Progenitor cell of endocrine pancreas (in vitro differentiated cells): ENCODE measurements at regions not wholly inside any gene's neighbourhood (a gene's known extent, or its start where the extent isn't known, plus 50 kb on each side); places are given as distances from the start of the nearest gene placed in this dataset.
"Not testable (repeated sequence)": the region's sequence is repeated elsewhere in the genome, so short reads cannot be mapped to it uniquely, and the experiment has no call there.

Experiments used
- DNase-seq: peaks from one replicate; pipeline ENCODE4 v3.0.0; 2021; ENCODE audit warnings: low spot score; ENCODE audit not compliant: unreplicated experiment
- H3K27ac Mint-ChIP-seq: 2 replicates; pipeline ENCODE4 v1.8.0; 2021; ENCODE audit warnings: mild to moderate bottlenecking, moderate library complexity, mixed read lengths
- H3K27me3 Mint-ChIP-seq: 2 replicates; pipeline ENCODE4 v1.8.0; 2021; ENCODE audit warnings: mixed read lengths
- H3K36me3 Mint-ChIP-seq: 2 replicates; pipeline ENCODE4 v1.8.0; 2022; ENCODE audit warnings: mixed read lengths; ENCODE audit not compliant: insufficient read depth
- H3K4me1 Mint-ChIP-seq: 2 replicates; pipeline ENCODE4 v1.8.0; 2021; ENCODE audit warnings: low read depth, mixed read lengths
- H3K4me3 Mint-ChIP-seq: 2 replicates; pipeline ENCODE4 v1.8.0; 2021; ENCODE audit warnings: low read depth, mild to moderate bottlenecking, moderate library complexity, mixed read lengths
- H3K9me3 Mint-ChIP-seq: 2 replicates; pipeline ENCODE4 v1.8.0; 2021; ENCODE audit warnings: low read depth, mixed read lengths
- CTCF ChIP-seq: fragments of 200-600 bp; sonication (generic); IDR thresholded peaks from one replicate; pipeline ENCODE4 v1.5.0; 2021; ENCODE audit warnings: antibody characterized with exemption, mild to moderate bottlenecking; ENCODE audit not compliant: unreplicated experiment

GRCh38 chr14:49249022-49249421 is 337.2 kb downstream of the RPS29 start:
- no peak overlapping the region for H3K27ac Mint-ChIP-seq
- peaks cover 4% of the 10 kb centered on the region for H3K4me1 Mint-ChIP-seq
- H3K27me3 Mint-ChIP-seq, result no peaks in the 10 kb centered on the region
- no peak overlapping the region for H3K4me3 Mint-ChIP-seq
- no peak for TF ChIP-seq CTCF
- no peak for DNase-seq
- H3K9me3 Mint-ChIP-seq, result peaks cover 12% of the 10 kb centered on the region
- H3K36me3 Mint-ChIP-seq, result no peaks in the 10 kb centered on the region

DNA sequence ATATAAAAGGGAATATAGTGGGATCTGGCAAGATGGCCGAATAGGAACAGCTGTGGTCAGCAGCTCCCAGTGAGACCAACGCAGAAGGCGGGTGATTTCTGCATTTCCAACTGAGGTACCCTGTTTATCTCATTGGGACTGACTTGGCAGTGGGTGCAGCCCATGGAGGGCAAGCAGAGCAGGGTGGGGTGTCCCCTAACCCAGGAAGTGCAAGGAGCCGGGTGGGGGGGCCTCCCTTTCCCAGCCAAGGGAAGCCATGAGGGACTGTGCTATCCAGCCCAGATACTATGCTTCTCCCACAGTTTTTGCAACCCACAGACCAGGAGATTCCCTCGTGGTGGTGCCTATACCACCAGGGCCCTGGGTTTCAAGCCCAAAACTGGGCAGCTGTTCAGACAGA is 342.4 kb downstream of the RPS29 start:
- H3K36me3 Mint-ChIP-seq, H3K4me1 Mint-ChIP-seq: not testable (repeated sequence)

DNA sequence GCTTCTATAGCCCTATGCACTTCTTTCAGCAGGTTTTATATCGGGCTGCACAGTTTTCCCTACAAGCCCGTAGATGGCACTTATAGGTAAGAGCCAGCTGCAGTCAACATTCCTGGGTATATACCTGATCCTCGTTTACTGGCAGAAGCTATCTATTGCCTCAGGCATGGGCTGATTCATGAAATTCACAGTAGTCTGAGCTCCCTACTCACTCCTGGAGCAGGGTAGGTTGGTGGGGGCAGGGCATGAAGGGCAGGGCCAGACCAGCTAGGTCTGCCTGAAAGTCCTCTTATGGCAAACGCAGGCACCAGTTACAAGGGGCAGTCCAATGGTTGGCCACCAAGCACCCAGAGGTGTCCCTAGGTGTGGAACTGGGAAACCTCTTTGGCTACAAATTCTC is 345.8 kb downstream of the RPS29 start:
- peaks cover 4% of the 10 kb centered on the region for H3K36me3 Mint-ChIP-seq
- no peak overlapping the region for H3K4me3 Mint-ChIP-seq
- no peak for DNase-seq
- peaks cover 23% of the 10 kb centered on the region for H3K9me3 Mint-ChIP-seq
- H3K27ac Mint-ChIP-seq, result no peak overlapping the region
- TF ChIP-seq CTCF, result no peak
- H3K27me3 Mint-ChIP-seq, result no peaks in the 10 kb centered on the region
- no peaks in the 10 kb centered on the region for H3K4me1 Mint-ChIP-seq

More for the DNA sequence above, 342.4 kb downstream of the RPS29 start:
- H3K4me3 Mint-ChIP-seq, DNase-seq, H3K27ac Mint-ChIP-seq, H3K27me3 Mint-ChIP-seq: not testable (repeated sequence)
- peaks cover 12% of the 10 kb centered on the region for H3K9me3 Mint-ChIP-seq

GRCh38 chr14:49228552-49228951 is 357.6 kb downstream of the RPS29 start:
- Mint-ChIP-seq H3K27me3 (no peaks in the 10 kb centered on the region), H3K4me1 (no peaks in the 10 kb centered on the region), H3K36me3 (no peaks in the 10 kb centered on the region), H3K9me3 (no peaks in the 10 kb centered on the region), H3K4me3 (no peak overlapping the region), H3K27ac (no peak overlapping the region)
- DNase-seq, result no peak
- no peak for TF ChIP-seq CTCF

DNA sequence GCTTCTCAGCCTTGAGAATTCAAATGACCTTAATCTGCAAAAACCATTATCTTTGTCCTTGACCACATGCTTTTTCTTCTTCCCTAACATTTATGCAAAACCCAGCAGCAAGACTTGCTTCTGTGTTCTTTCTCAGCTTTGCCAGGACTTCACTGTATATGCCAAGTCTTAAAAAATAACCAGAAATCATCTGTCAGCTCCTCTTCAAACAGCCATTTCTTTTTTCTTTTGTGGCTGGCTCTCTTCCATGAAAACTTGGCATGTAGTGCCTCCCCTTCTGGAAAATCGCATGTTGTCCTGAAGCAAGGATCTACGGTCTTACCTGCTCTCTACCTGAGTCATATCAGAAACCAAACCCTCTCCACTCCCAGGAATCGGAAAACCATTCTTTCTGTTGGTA is 364.9 kb downstream of the RPS29 start:
- H3K27me3 Mint-ChIP-seq, result no peaks in the 10 kb centered on the region
- no peak overlapping the region for H3K4me3 Mint-ChIP-seq
- no peaks in the 10 kb centered on the region for H3K36me3 Mint-ChIP-seq
- no peaks in the 10 kb centered on the region for H3K9me3 Mint-ChIP-seq
- DNase-seq, result no peak
- no peaks in the 10 kb centered on the region for H3K4me1 Mint-ChIP-seq
- no peak overlapping the region for H3K27ac Mint-ChIP-seq
- no peak for TF ChIP-seq CTCF

DNA sequence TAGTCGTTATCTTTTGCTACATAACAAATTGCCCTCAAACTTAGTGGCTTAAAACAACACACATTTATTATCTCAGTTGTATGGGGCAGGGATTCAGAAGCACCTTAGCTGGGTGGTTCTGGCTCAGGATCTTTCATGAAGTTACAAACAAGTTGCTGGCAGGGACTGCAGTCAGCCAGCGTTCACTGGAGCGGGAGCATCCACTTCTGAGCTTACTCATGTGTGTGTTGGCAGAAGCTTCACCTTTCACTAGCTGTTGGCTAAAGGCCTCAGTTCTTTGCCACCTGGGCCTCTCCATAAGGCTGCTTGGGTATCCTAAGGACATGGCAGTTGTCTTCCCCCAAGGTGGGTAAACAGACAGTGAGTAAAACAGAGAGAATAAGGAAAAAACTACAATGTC is 365.7 kb downstream of the RPS29 start:
- Mint-ChIP-seq H3K9me3 (no peaks in the 10 kb centered on the region), H3K27ac (no peak overlapping the region), H3K27me3 (no peaks in the 10 kb centered on the region), H3K4me1 (no peaks in the 10 kb centered on the region), H3K36me3 (no peaks in the 10 kb centered on the region), H3K4me3 (no peak overlapping the region)
- no peak for DNase-seq
- no peak for TF ChIP-seq CTCF
